SK-N-SH (cell line): ENCODE measurements at regions not wholly inside any gene's neighbourhood (a gene's known extent, or its start where the extent isn't known, plus 50 kb on each side); places are given as distances from the start of the nearest gene placed in this dataset.

ENCODE experiments used
- CTCF ChIA-PET: fragments of 300-600, 350-600 bp; formaldehyde crosslinking; extraction: SDS; loops from one replicate; lab custom pipeline; 2021; lab: Yijun Ruan, JAX
- POLR2A ChIA-PET: fragments of 350-600 bp; sonication (Branson Sonifier 250); formaldehyde crosslinking; extraction: SDS; loops from one replicate; lab custom pipeline; 2020; ENCODE audit warnings: antibody characterized with exemption, inconsistent platforms; lab: Yijun Ruan, JAX
- DNase-seq: peaks from one replicate; pipeline ENCODE4 v3.0.0; 2012
- H2AFZ ChIP-seq: fragments of 200-600 bp; sonication (generic); 2 replicates; pipeline ENCODE4 v1.8.1; 2016; ENCODE audit warnings: antibody characterized with exemption, mild to moderate bottlenecking, low read depth
- H3F3A ChIP-seq: fragments of 200-600 bp; sonication (generic); replicated peaks from 2 replicates; pipeline ENCODE3; 2016; ENCODE audit warnings: antibody characterized with exemption, mild to moderate bottlenecking; ENCODE audit not compliant: insufficient read depth
- H3K27ac ChIP-seq, 2 experiments: fragments of 200-500 bp in 1 of 2; fragments of 200-600 bp in 1 of 2; sonication (Bioruptor generic) in 1 of 2; sonication (generic), shearing (Covaris generic) in 1 of 2; 2 replicates each; pipeline versions ENCODE4 v1.5.1 to v1.6.1; 2014 to 2016; ENCODE audit warnings: low read depth in 2 of 2, inconsistent platforms in 1 of 2, low read length in 1 of 2, mild to moderate bottlenecking in 1 of 2, mixed read lengths in 1 of 2
- H3K27me3 ChIP-seq: fragments of 200-600 bp; sonication (generic), shearing (Covaris generic); 2 replicates; pipeline ENCODE4 v1.6.1; 2016; ENCODE audit warnings: mixed run types; ENCODE audit not compliant: insufficient read depth
- H3K36me3 ChIP-seq, 2 experiments: fragments of 200-500 bp in 1 of 2; fragments of 200-600 bp in 1 of 2; sonication (Bioruptor generic) in 1 of 2; sonication (generic) in 1 of 2; replicated peaks in 1 of 2; 2 replicates each; pipeline versions ENCODE3 to v1.5.1; 2014 to 2016; ENCODE audit warnings: low read length in 1 of 2, mild to moderate bottlenecking in 1 of 2; ENCODE audit not compliant: insufficient read depth in 2 of 2, control insufficient read depth in 1 of 2
- H3K4me1 ChIP-seq, 2 experiments: fragments of 200-500 bp in 1 of 2; fragments of 200-600 bp in 1 of 2; sonication (Bioruptor generic) in 1 of 2; sonication (generic), shearing (Covaris generic) in 1 of 2; 2 replicates each; pipeline versions ENCODE4 v1.5.1 to v1.6.1; 2014 to 2016; ENCODE audit warnings: low read depth in 1 of 2, low read length in 1 of 2, mixed run types in 1 of 2; ENCODE audit not compliant: insufficient read depth in 2 of 2, control insufficient read depth in 1 of 2
- H3K4me2 ChIP-seq: fragments of 200-600 bp; sonication (generic), shearing (Covaris generic); 2 replicates; pipeline ENCODE4 v1.6.1; 2017; ENCODE audit warnings: mixed run types
- H3K4me3 ChIP-seq, 2 experiments: fragments of 200-500 bp in 1 of 2; fragments of 200-600 bp in 1 of 2; sonication (Bioruptor generic) in 1 of 2; sonication (generic), shearing (Covaris generic) in 1 of 2; 2 replicates each; pipeline versions ENCODE4 v1.5.1 to v1.8.1; 2014 to 2016; ENCODE audit warnings: low read depth in 2 of 2, inconsistent platforms in 1 of 2, low read length in 1 of 2, mild to moderate bottlenecking in 1 of 2, mixed read lengths in 1 of 2, moderate library complexity in 1 of 2
- H3K79me2 ChIP-seq: fragments of 200-600 bp; sonication (generic); 2 replicates; pipeline ENCODE4 v1.8.1; 2017; ENCODE audit warnings: mild to moderate bottlenecking; ENCODE audit not compliant: insufficient read depth
- H3K9ac ChIP-seq: fragments of 200-600 bp; sonication (generic); 2 replicates; pipeline ENCODE4 v1.6.1; 2017; ENCODE audit warnings: mixed run types
- H3K9me2 ChIP-seq: fragments of 200-600 bp; sonication (generic); 2 replicates; pipeline ENCODE4 v1.6.1; 2017; ENCODE audit warnings: mixed run types
- H3K9me3 ChIP-seq: fragments of 200-600 bp; sonication (generic); 2 replicates; pipeline ENCODE4 v1.6.1; 2017; ENCODE audit warnings: mixed run types, mild to moderate bottlenecking, moderate library complexity
- H4K20me1 ChIP-seq: fragments of 200-600 bp; sonication (generic); 2 replicates; pipeline ENCODE4 v1.6.1; 2017; ENCODE audit warnings: mild to moderate bottlenecking, mixed run types; ENCODE audit not compliant: insufficient read depth
- CHD2 ChIP-seq: fragments of 150-350 bp; IDR thresholded peaks from 2 replicates; pipeline ENCODE4 v1.6.1; 2018; ENCODE audit warnings: low read length; ENCODE audit not compliant: partially characterized antibody
- ELF1 ChIP-seq: IDR thresholded peaks from 2 replicates; pipeline ENCODE4 v1.4.0; 2012
- EP300 ChIP-seq, 2 experiments: IDR thresholded peaks; 2 replicates each; pipeline versions ENCODE4 v1.4.0 to v1.6.1; 2012; ENCODE audit warnings: borderline replicate concordance in 1 of 2, low read depth in 1 of 2, low read length in 1 of 2
- EZH2phosphoT487 ChIP-seq: fragments of 200-600 bp; sonication (generic); IDR thresholded peaks from 2 replicates; pipeline ENCODE4 v1.6.1; 2017; ENCODE audit warnings: low read depth, mixed run types, mild to moderate bottlenecking, antibody characterized with exemption, moderate library complexity, borderline replicate concordance
- FOXM1 ChIP-seq: IDR thresholded peaks from 2 replicates; pipeline ENCODE4 v1.4.0; 2012; ENCODE audit warnings: low read depth, mild to moderate bottlenecking
- IRF3 ChIP-seq: fragments of 150-350 bp; IDR thresholded peaks from 2 replicates; pipeline ENCODE4 v1.6.1; 2016; ENCODE audit warnings: mild to moderate bottlenecking, low read depth, low read length
- MAX ChIP-seq: IDR thresholded peaks from 2 replicates; pipeline ENCODE4 v1.4.0; 2012; ENCODE audit warnings: low read depth
- MEF2A ChIP-seq: IDR thresholded peaks from 2 replicates; pipeline ENCODE4 v1.4.0; 2012; ENCODE audit warnings: low read depth, borderline replicate concordance
- MXI1 ChIP-seq: IDR thresholded peaks from 2 replicates; pipeline ENCODE4 v1.6.1; 2012; ENCODE audit warnings: mild to moderate bottlenecking, low read depth, low read length, improper control_type of control experiment
- POLR2AphosphoS5 ChIP-seq: IDR thresholded peaks from 2 replicates; pipeline ENCODE4 v1.6.1; 2012; ENCODE audit warnings: low read depth, low read length
- RCOR1 ChIP-seq: fragments of 150-350 bp; IDR thresholded peaks from 2 replicates; pipeline ENCODE4 v1.6.1; 2017; ENCODE audit warnings: antibody characterized with exemption, low read length
- REST ChIP-seq: IDR thresholded peaks from 2 replicates; pipeline ENCODE4 v1.6.1; 2012; ENCODE audit warnings: mild to moderate bottlenecking, low read depth, low read length, moderate library complexity
- RFX5 ChIP-seq: IDR thresholded peaks from 2 replicates; pipeline ENCODE4 v1.6.1; 2012; ENCODE audit warnings: mild to moderate bottlenecking, improper control_type of control experiment, low read length
- RXRA ChIP-seq: IDR thresholded peaks from 2 replicates; pipeline ENCODE4 v1.4.0; 2012; ENCODE audit warnings: low read depth, mild to moderate bottlenecking, borderline replicate concordance
- SIN3A ChIP-seq: IDR thresholded peaks from 2 replicates; pipeline ENCODE4 v1.6.1; 2012; ENCODE audit warnings: low read depth, mild to moderate bottlenecking, low read length, moderate library complexity, borderline replicate concordance
- TAF1 ChIP-seq: IDR thresholded peaks from 2 replicates; pipeline ENCODE4 v1.6.1; 2012; ENCODE audit warnings: low read depth, mild to moderate bottlenecking, low read length, moderate library complexity, borderline replicate concordance
- USF2 ChIP-seq: fragments of 150-350 bp; IDR thresholded peaks from 2 replicates; pipeline ENCODE4 v1.6.1; 2017; ENCODE audit warnings: antibody characterized with exemption, low read length, low read depth, borderline replicate concordance
- YY1 ChIP-seq: IDR thresholded peaks from 2 replicates; pipeline ENCODE4 v1.4.0; 2012; ENCODE audit warnings: low read depth, mild to moderate bottlenecking
- WGBS: methylation state at CpG from one replicate; pipeline ENCODE4 v1.1.6; 2017; ENCODE audit warnings: low lambda C conversion rate; 5-methylcytosine and 5-hydroxymethylcytosine counted together
- TF ChIP-seq, protein P1 (sequence below): IDR thresholded peaks from 2 replicates; pipeline ENCODE4; 2012

GRCh38 chr2:239598011-239598731, 197.4 kb upstream of the HDAC4 start:
- ChIA-PET POLR2A (no interaction called here), CTCF (no interaction called here)
- Histone ChIP-seq H3K4me1 (peaks cover 0 to 5% of the 10 kb centered on the region in 2 experiments; a peak in 1 of 4 replicates), H3K9me3 (no peaks in the 10 kb centered on the region), H3K36me3 (no peaks in the 10 kb centered on the region), H3K4me3 (no peak overlapping the region), H3K79me2 (no peaks in the 10 kb centered on the region), H3K4me2 (no peak overlapping the region), H3K9ac (no peak overlapping the region), H4K20me1 (no peaks in the 10 kb centered on the region), H3F3A (no peaks in the 10 kb centered on the region), H3K9me2 (no peaks in the 10 kb centered on the region), H3K27me3 (no peaks in the 10 kb centered on the region), H3K27ac (no peak overlapping the region), H2AFZ (no peak overlapping the region)
- 42% methylated on average over 21 of the region's 23 CpGs for WGBS
- TF ChIP-seq EP300 (IDR thresholded peaks at IDR 0.05; ENCODE audit: borderline replicate concordance in 1 of 2, low read depth in 1 of 2, low read length in 1 of 2) (no peak), CHD2 (no peak), RFX5 (no peak), RCOR1 (no peak), MEF2A (no peak), POLR2AphosphoS5 (no peak)
- no peak for DNase-seq

DNA sequence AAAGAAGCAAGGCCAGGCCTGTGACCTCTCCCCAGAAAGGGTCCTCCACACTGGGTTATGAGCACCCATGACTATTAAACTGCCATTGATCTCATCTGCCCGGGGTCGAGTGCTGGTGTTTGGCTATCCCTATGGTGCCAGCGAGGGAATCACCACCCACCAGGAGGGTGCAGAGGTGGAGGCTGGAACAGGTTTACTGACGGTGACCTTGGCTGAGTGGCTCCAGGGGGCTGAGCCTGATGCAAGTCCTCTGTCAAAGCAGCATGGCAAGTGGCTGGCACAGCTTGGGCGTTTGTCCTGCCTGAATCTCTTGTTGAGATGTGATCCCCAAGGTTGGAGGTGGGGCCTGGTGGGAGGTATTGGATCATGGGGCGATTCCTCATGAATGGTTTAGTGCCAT, 196.4 kb upstream of the HDAC4 start:
- WGBS, result 7% methylated on average over 2 of the region's 6 CpGs
- H3K9me2 ChIP-seq, result no peaks in the 10 kb centered on the region
- H3K9ac ChIP-seq, result no peak overlapping the region
- peaks cover 0 to 5% of the 10 kb centered on the region in 2 experiments; a peak in 1 of 4 replicates for H3K4me1 ChIP-seq
- no peak overlapping the region for H3K27ac ChIP-seq
- CTCF ChIA-PET, result interaction anchor here (0.9 to 1.0 kb wide), 2 partner anchors 23 to 337 kb away, joined by 3 read pairs; no protein-coding TSS in a partner anchor
- no peak overlapping the region for H3K4me3 ChIP-seq
- no peak for DNase-seq
- H3F3A ChIP-seq, result no peaks in the 10 kb centered on the region
- H2AFZ ChIP-seq, result no peak overlapping the region
- POLR2A ChIA-PET, result no interaction called here
- H3K79me2 ChIP-seq, result no peaks in the 10 kb centered on the region
- H3K27me3 ChIP-seq, result no peaks in the 10 kb centered on the region
- no peaks in the 10 kb centered on the region for H3K9me3 ChIP-seq
- no peak overlapping the region for H3K4me2 ChIP-seq
- H4K20me1 ChIP-seq, result no peaks in the 10 kb centered on the region
- no peaks in the 10 kb centered on the region for H3K36me3 ChIP-seq
- TF ChIP-seq POLR2AphosphoS5 (no peak), MXI1 (no peak), IRF3 (no peak), MEF2A (no peak), RXRA (no peak), TAF1 (no peak), REST (no peak), YY1 (no peak), SIN3A (no peak), FOXM1 (no peak), USF2 (no peak), MAX (no peak), ELF1 (no peak), EZH2phosphoT487 (no peak)
- TF ChIP-seq, protein P1, sequence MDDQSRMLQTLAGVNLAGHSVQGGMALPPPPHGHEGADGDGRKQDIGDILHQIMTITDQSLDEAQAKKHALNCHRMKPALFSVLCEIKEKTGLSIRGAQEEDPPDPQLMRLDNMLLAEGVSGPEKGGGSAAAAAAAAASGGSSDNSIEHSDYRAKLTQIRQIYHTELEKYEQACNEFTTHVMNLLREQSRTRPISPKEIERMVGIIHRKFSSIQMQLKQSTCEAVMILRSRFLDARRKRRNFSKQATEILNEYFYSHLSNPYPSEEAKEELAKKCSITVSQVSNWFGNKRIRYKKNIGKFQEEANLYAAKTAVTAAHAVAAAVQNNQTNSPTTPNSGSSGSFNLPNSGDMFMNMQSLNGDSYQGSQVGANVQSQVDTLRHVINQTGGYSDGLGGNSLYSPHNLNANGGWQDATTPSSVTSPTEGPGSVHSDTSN, result no peak
